NCI-H1092 treated with DMSO at 0.1 percent for 48 hours (cell line): ENCODE measurements at regions not wholly inside any gene's neighbourhood (a gene's known extent, or its start where the extent isn't known, plus 50 kb on each side); places are given as distances from the start of the nearest gene placed in this dataset.

Source experiments
- DNase-seq: peaks from one replicate; lab custom pipeline; 2025; lab: John Stamatoyannopoulos, UW

DNA sequence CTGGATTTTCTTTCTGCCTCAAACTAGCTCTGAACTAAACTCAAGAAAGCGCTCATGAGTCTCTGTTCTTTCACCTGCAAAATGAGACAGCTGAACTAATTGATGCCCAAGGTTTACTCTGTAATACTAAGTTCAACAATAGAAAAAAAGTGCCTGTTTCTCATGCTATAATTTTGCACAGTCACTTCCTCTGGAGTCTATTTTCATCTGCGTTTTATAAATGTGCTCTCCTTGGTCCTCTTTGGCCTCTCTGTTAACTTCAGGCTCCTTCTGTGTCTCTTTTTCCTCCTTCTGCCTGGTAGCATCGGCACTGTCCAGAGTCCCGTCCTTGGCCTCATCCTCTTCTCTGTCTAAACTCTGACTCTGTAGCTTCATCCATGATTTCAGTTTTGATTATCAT lies 311.9 kb upstream of the TLE4 start:
- DNase-seq: no peak

DNA sequence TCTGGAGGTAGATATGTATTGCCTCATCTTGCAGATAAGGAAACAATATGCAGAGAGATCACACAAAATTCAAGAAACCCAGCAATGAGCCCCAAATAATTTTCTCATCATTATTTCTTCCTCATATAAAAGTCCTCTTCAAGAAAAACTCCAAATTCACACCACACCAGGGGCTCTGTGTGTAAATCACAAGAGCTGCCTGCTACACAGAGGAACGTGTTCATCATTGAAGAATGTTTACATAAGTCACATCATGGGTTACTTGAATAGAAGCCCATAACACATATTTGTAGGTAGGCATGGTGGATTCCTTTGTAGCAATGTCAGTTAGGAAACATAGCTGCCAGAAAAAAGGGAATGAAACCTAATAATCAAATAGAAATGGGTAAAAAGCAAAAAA lies 308.1 kb upstream of the TLE4 start:
- no peak for DNase-seq

DNA sequence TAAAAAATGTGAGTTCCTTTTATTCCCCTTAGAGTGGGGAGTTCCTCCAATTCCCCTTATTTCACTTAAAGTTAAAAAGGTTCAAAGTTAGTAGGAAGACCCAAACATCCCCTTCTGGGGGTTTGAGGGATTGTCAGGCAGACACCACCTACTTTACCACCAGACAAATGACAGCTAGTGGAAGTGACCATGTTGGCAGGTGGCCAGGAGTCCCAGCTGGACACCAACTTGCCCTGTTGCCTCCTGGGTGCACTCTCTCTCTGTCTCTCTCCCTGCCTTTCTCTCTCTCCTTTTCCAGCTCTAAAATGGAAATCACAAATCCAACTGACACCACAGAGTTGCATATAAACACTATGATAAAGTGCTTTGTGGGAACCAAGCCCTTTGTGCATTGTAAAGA lies 307.7 kb upstream of the TLE4 start:
- peak; percentile 30 for DNase-seq

DNA sequence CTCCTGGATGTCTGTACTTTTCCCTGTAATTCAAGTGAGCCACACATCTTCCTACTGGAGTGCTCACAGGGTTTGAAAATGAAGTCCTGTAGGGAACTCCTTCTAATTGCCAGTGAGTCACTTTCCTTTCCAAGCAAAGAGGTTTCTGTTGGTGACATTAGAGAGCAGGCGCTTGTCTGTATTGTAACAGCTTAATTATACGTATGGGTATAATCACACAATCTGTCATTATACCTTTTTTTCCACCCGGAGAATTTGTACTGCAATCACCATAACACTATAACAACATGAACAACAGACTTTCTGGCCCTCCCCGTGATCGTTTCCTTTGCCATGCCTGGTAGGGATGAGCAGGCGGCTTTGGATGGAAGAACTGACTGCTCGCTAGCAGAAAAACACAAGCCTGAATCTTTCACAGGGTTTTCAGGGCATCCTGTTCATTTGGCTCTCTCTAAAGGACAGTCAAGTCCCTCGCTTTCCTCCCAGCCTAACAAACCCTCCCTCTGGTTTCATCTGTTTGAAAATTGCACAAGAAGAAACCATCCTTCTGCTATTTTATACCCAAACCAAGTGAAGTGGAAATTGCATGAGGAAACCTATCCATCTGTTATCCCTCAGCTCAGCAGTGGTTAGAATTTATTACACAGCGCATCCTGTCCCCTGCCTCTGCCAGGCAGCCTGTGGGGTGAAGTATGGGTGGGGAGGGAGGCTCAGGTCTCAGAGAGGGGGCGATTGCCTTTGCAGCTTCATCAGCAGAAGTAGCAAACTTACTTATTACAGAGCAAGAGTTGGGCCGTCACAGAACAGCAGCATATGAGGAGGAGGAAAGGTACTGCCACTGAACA lies 307.0 kb upstream of the TLE4 start:
- DNase-seq: no peak

DNA sequence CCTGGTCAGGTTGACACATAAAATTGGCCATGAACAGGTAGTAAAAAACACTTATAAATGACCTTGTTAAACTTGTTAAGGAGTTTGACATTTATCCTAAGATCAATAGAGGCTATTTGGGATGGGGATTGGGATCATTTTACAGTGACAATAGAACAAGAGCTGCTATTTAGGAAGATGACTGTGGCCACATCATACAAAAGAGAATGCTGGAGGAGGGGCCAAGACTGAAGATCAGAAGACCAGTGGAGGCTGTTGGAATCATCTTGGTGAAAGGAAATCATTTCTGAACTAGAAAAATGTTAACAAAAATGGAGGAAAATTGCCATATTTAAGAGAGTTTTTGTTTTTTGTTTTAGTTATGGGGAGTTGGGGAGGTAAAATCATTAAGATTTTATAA lies 304.8 kb upstream of the TLE4 start:
- DNase-seq: no peak

DNA sequence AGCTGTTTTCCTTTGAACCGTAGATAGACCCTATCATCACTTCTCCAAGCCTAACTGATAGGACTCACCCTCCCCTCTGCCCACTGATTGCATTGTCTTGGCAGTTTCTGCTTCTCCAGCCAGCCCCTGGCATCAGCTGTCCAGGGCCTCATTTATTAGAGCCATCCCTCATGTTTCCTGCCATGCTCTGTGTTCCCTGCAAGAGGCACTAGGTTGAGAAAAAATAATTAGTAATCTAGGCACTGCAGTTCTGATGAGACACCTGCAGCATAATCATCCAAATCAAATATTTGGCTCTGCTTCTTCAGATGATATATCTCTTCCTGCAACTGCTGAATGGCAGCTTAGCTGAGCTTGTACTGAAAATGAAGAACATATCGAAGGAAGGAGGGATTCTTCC lies 303.0 kb upstream of the TLE4 start:
- peak; percentile 51 for DNase-seq

DNA sequence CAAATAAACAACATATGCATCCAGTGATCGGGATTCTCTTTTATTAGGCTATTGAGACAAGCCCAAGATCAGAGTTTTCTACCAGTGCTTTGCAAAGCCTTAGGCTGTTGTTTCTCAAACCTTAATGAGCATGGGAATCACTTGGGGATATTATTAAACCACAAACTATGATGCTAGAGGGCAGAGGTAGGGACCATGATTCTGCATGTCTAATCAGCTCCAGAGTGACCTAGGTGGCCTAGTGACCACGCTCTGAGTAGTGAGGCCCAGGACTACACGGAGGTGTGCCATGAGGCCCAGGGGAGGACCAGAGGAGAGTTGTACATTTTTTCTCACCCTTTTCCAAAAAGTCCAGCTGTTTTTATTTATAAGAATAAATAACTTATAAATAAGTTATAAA lies 298.5 kb upstream of the TLE4 start:
- DNase-seq: no peak

DNA sequence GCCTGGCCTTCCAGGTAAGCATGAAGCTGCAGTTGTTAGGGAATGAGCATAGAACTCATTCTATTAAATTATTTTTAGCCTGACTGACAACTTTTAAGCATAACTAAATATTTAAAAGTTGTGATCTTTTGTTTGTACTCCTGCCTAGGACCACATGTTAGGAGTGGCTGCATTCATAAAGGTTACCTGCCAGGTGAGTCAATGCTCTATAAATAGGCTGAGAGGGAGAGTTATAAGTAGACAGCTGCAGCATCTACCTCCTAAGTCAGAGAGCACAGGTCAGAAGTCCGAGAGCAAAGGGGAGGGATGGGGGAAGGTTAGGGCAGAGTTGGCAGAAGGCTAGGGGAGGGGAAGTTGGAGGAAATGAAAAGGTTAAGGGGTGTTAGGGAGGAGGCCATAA lies 292.4 kb upstream of the TLE4 start:
- no peak for DNase-seq

DNA sequence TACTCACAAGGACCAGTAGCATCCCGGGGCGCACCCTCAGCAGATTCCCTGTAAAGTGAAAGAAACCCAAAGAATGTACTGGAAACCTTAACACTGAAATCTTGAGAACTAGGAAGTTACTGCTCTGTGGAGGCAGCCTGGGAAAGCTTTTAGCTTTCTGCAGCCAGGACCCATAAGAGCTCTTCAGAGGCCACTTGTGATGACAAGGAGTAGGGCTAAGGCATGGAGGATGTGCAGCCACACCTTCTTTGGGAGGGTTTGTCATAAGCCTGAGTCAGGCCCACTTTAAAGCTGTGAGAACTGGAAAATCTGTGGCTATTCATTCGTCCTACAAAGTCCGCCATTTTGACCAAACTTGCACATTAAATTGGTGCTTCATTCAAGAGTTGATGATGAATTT lies 291.1 kb upstream of the TLE4 start:
- no peak for DNase-seq

DNA sequence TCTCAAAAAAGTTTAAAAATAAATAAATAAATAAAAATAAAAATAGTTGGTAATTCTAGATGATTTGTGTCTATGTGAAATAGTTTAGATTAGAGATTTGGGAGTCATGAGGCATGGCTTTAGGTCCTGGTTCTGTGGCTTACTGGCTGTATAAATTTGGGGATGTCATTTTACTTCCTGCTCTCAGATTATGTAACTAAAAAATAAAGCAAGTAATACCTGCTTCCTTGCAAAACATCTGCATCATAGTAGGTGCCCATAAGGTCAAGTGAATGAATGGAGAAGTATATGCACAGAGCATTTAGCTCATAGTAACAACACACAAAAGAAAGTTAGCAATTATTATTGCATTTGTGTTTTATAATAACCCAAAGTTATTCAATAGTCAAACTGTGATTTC lies 287.7 kb upstream of the TLE4 start:
- no peak for DNase-seq

DNA sequence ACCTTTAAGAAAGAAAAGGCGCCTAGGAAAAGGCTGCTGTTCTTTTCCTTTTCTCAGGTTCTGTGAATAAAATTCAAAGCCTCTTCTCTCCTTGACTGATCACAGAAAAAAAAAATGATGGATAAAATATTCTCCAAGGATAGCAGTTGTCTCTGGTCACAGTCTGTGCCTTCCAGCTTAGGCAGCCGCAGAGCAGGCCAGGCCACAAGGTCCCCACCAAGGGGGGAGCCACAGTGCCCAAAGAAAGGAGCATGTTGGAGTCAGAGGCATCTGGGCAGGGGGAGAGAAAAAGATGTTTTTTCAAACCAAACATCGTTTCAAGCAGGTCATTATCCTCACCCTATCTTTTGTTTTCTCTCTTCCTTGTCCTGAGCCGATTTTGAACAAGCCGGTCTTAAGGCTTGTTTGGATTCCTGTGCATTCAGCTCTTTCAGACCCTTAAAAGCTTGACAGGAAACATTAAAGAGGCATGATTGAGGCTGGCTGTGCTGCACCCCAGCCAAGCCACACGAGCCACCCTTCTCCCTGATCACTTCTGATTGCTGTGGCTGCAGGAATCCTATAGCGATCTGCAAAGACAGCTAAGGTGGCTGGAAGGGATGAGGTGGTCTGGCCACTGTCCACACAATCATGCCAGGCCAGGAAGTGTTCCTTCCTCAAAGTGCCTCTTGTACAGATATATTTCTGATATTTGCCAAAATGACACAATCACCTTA lies 284.6 kb upstream of the TLE4 start:
- no peak for DNase-seq

DNA sequence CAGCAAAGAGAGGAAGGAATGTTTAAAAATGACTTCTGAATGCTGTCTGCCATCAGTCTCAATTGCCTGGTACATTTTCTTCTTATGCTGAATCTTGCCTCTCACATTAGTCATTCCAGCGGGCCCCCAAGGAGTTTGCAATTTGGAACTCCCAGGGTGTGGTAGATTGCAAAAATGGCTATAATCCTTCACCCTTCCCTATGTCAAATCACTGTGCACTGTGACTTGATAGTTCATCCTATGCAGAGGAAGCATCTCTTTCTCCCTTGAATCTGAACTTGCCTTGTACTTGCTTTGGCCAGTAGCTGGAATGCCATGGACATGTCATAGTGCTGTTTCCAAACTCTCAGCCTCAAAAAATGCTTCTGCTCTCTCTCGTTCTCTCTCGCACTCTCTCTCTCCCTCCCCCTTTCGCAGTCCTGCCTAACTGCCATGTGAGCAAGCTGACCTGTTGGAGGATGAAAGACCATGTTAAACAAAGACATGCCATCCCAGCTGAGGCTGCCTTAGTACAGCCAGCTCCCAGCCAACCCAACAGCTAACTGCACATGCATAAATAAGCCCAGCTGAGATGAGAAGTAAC lies 284.0 kb upstream of the TLE4 start:
- no peak for DNase-seq

DNA sequence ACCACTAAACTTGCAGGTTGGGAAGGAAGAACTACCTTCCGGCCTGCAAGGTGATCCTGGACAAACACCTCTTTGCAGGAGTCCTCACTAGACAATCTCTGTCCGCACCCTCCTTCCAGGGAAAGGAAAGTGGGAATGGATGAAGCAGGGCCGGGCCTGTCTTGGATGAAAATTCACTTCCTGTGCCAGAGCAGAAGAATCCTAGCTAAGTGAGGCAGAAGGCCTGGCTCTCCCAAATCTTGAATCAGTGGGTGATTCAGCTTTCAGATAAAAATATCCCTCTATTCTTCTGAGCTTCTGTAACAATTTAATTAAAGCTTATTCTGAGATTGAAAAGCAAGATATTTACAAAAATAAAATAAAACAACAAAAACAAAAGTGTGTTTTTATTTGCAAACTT lies 281.9 kb upstream of the TLE4 start:
- DNase-seq: no peak

DNA sequence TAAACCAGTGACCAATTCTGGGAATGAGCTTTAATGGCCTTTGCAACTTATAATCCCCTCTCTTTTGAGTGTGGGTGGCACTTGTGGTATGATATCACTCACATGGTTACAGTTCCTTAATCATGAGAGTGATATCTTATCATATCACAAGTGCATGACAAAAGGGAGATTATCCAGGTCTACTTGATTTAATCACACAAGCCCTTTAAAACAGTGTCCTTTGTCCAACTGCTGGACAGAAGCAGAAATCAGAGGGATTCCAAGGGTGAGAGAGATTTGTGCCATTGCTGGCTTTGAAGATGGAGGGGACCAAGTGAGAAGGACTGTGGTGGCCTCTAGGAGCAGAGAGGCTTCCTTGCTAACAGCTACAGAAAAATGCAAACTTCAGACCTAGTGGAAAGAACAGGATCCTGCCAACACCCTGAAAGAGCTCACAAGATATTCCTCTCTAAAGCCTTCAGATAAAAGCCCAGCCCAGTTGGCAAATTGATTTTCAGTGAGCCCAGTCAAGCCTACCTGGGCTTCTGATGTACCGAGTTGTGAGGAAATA lies 279.0 kb upstream of the TLE4 start:
- DNase-seq: no peak

DNA sequence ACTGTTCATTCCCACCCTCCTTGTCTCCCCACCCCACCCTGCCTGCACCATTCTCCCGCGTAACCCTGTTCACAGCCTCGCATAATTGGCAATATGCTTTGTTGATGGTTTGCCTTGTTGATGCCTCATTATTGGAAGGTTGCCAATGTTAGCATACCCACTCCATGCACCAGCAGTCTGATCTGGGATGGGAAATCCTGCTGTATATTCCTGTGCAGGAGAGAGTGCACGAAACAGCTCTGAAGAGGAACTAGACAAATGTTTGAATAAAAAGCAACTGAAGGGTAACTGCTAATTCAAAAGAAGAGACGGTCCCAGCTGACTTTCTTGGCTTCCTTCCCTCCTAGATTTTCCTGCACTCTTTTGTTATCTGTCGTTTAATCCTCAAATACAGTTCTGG lies 271.7 kb upstream of the TLE4 start:
- peak; percentile 90 for DNase-seq

DNA sequence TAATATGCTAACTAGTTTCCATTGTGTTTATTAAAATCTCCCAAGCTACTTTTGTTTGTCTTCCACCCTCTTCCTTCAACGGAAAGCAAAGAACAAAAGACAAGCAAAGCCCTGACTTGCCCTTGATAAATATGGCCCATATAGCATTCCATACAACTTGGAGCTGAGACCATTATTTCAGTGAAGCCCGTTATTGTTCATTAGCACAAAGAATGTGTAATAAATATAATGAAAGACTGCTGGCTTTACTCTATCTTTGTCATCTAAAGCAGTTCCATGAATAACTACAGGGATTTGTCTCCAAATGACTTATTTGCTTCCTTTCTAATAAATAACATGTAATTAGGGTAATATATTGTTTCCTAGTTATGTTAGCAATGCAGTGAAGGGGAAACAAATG lies 270.7 kb upstream of the TLE4 start:
- DNase-seq: no peak

DNA sequence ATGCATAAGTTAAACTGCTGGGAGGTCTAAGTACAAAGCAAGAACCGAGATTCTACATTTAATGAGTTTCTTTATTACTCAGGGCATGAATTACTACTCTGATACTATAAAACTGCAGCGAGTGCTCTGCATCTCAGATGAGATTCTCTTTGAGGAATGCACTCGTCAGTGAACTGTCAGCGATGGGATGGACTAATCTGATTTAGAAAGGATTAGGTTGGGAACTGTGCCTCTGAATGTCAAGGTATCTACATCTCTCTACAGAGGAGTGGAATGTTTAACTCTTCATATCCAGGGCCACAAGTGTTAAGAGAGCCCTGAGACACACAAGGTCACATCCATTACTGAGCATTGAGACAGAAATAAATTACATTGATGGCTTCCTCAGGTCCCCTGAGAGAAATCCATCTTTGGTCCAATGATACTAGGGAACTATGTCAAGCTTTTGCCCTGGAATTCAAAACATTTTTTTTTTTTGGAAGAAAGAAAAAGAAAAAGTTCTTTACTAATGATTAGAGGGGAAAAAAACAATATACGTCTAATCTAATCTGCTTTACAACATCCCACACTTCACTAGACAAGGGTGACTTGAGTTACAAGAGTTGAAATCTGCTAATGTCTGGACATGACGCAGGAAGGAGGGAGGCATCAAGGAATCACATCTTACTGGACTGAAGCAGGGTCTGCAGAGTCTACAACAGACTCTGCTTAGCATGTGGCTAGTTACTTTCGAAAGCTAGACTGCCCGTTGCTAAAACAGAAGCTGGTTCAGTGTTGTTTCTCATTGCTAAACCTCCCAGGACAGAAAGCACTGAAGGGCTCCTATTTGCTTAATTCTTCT lies 270.0 kb upstream of the TLE4 start:
- DNase-seq: no peak

DNA sequence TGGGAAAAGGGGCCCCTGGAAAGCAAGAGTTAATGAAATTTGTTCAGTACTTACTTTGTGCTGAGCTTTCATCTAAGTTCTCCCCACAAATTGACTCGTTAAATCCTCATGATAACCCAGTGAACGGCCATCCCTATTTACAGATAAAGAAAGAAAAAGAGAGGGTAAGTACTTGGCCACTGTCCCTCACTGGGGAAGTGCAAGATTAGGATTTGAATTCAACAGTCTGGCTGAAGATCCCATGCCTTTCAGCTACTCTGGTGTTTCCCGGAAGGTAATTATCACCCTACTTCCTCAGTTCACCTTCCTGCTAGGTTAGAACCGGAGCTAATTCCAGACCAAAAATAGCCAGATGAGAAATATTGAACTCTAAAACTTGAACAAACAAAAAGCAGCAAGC lies 269.2 kb upstream of the TLE4 start:
- DNase-seq: peak; percentile 3

DNA sequence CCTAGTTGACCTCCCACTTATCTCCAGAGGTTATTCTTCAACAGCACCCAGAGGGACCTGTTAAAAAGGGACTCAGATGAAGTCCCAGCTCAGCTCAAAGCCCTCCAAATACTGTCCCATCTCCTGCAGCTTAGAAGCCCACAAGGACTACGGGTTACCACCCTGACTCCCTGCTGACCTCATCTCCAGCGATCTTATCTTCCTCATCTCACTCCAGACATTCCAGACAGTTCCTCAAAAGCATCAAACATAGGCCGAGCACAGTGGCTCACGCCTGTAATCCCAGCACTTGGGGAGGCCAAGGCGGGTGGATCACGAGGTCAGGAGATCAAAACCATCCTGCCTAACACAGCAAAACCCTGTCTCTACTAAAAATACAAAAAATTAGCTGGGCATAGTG lies 263.8 kb upstream of the TLE4 start:
- DNase-seq: no peak

DNA sequence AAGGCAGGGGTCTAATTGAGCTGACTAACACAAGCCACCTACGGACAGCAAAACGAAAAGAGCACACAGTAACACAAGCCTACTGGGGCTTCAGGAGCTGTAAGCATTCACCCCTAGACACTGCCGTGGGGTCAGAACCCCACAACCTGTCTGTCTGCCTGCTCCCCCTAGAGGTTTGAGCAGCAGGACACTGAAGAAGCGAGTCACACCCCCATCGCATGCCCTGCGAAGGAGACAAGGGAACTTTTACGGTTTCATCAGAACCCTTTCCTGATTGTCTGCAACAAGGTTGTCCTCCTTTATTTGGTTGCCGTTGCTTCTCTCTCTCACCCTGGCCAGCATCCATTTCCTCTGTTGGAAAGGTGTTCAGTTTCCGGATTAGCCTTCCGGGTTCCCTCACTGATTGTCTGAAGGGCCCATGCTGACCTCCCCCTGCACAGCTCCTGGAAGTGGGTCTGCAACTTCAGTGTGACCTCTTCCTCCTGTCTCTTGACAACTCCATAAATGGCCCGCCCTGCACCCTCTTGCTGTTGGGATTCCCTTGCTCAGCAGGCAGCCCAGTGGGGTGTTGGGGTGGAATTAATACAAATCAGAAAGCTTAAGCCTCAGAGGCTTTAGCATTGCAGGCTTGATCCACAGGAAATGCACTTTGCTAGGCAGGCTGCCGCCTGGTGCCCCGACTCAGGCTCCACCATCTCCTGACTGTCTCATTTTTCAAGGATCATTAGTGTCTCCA lies 258.9 kb upstream of the TLE4 start:
- DNase-seq: no peak

DNA sequence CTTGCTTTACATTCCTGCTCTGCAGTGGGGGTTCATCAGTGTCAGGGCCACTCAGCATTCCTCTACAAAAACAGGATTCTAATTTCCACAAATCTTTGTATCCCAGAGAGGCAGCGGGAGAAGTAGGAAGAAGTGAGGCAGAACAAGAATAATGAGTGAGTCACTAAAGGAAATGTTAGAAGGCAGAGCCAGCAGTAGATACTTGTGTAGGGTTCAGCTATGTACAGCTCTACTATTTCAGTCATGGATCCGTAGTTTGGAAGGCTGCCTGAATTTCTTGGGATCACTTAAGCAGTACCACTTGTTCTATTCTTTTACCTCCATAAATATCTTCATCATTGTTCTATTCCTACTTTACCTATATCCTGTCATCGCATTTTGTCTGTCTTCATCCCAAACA lies 246.3 kb upstream of the TLE4 start:
- DNase-seq: no peak
